HG03280 (cell line): ENCODE measurements at regions not wholly inside any gene's neighbourhood (a gene's known extent, or its start where the extent isn't known, plus 50 kb on each side); places are given as distances from the start of the nearest gene placed in this dataset.

Experiments used
- ATAC-seq: cut with Tn5 transposase; IDR thresholded peaks from one replicate; pipeline ENCODE4 v1.9.1; 2021; ENCODE audit warnings: mild to moderate bottlenecking, moderate library complexity; ENCODE audit not compliant: unreplicated experiment

- no peak for ATAC-seq
These were observed 445.3 kb upstream of the CCL2 start for GRCh38 chr17:33809748-33810147.

DNA sequence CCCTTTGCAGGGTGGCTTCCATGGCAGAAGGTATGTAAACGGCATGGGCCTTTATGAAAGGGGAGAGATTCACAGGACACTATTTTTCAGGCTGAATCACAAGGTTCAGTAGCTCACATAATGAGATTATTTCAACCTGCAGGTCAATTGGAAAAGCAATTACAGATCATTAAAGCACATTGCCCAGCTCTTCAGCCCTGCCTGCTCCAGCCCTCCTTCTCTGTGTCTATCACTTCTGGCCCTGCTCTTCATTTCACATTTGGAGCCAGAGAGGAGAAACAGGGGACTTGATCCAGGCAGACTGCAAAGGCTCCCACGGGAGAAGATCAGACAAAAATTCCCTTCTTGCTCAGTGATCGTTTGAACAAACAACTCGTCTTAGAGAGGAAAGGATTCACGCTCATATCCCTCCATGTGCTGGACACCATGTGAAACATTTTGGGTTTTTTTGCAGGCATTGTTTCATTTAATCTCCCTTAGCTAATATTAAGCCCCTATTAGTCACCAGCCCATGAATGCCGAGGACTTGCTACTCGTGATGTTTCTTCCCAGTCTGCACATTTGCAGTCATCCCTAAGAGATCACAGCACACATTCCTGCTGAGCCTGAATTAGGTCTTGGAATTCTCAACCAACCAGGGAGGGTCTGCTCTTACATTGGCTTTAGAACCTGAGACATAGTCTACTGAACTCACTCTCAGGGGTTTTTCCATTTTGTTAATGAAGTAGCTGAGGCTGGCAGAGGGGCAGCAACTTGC, 443.9 kb upstream of the CCL2 start:
- no peak for ATAC-seq

GRCh38 chr17:33811984-33812577, 443.0 kb upstream of the CCL2 start:
- no peak for ATAC-seq

DNA sequence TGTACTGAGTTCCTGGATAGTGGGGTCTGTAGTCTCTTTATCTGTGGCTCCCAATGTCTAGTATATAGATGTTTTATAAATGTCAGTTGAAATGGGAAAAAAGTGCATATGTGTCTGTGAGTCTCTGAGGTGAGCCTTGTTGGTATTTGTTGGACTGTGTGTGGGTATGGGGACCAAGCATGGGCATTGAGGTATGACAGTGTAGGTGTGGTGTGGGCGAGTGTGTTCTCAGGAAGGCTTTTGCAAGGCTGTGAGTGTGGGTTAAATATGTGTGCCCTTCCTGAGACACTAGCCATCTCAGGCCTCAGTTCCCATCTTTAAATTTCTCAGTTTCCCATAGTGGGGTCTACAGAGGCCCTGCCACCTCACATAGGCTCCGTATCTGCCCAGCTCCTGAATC, 440.2 kb upstream of the CCL2 start:
- no peak for ATAC-seq

DNA sequence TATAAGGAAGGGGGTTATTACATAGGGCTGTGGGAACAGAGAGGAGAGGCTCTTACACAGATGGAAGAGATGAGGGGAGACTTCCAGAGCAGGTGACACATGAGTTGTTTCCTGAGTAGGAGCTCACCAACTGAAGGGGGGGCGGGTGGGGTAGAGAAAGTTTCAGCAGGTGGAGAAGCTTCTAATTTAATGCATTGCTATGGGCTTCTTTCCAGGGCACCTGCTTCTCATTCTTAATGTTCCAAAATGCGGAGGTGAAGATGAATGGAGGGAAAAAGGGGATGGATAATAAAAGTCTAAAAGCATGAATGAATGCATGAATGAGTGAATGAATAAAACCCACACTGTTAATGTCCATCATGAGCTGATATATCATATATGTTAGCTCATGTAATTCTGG, 439.0 kb upstream of the CCL2 start:
- no peak for ATAC-seq

GRCh38 chr17:33816842-33817617, 438.1 kb upstream of the CCL2 start:
- no peak for ATAC-seq

GRCh38 chr17:33819539-33819938, 435.5 kb upstream of the CCL2 start:
- ATAC-seq: no peak

GRCh38 chr17:33832262-33832661, 422.8 kb upstream of the CCL2 start:
- no peak for ATAC-seq

- ATAC-seq: no peak
These were observed 417.8 kb upstream of the CCL2 start for GRCh38 chr17:33837281-33837680.

DNA sequence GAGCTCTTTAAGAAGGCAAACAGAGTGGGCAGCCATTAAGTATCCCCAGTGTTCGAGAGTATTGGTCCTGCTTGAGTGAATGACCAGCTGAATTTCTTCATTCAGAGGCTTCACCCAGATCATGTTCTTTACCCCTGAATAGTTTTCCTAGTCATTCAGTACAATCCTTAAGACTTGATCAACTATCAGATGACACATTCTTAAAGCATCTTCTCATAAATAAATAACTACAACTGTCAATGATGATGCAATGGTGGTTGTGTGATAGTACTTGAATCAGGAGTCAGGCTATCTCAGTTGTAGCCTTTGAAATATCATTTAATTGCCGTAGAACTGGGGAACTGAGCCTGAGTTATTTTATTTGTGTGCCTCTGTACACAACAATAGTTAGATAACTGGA, 416.8 kb upstream of the CCL2 start:
- ATAC-seq: no peak

DNA sequence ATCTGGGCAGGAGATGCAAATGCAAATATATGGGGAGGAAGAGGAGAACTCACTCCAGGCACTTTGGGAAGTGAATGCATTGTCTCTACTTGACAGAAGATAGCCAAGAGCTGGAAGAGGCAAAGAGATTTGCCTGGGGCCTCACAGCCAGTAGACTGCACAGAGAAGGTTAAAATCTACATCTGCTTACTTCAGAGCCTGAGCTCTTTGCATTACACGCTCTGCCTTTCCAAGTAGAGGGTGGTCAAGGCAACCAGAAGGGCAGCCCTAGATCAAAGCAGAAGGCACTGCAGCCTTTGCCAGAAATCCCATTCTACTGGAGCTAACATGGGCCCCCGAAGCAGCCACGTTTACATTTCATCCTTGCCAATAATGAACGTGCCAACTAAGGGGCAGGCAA, 407.2 kb upstream of the CCL2 start:
- no peak for ATAC-seq

DNA sequence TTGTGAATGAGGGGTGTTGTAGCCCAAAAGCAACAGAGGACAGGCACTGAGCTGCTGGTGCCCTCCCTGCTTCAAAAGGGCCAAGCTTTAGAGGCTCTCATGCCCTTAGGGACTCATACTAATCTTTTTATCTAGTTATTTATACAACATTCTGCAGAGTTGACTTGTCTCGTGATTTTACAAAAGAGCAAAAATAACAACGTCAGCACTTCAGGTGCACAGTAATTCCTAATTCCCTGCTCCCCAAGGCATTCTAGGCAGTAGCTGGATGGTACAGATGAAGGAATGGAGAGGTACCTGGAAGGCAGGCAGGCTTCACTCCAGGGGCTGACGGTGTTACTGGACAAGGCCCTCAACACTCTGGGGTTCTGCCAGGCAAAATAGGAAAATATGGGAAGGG, 406.7 kb upstream of the CCL2 start:
- no peak for ATAC-seq

GRCh38 chr17:33854596-33854995, 400.5 kb upstream of the CCL2 start:
- no peak for ATAC-seq

DNA sequence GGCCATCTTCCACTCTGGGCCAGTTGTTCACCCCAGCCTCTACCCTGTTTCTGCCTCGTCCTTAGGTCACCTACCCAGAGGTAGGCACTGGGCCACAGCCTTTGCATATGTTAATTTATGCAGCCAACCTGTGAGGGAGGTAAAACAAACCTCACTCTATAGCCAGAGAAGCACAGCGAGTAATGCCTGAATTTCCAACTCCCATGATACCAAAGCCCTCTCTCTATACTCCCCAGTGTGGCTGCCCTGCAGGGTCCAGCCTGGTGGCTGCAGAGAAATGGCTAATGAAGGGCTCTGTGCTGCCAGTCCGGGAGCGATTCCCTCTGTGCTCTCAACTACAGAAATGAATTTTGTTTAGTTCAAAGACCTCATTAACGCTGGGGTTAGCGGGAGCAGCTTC, 397.0 kb upstream of the CCL2 start:
- ATAC-seq: no peak

- ATAC-seq: no peak
These were observed 396.4 kb upstream of the CCL2 start for GRCh38 chr17:33858682-33859081.

DNA sequence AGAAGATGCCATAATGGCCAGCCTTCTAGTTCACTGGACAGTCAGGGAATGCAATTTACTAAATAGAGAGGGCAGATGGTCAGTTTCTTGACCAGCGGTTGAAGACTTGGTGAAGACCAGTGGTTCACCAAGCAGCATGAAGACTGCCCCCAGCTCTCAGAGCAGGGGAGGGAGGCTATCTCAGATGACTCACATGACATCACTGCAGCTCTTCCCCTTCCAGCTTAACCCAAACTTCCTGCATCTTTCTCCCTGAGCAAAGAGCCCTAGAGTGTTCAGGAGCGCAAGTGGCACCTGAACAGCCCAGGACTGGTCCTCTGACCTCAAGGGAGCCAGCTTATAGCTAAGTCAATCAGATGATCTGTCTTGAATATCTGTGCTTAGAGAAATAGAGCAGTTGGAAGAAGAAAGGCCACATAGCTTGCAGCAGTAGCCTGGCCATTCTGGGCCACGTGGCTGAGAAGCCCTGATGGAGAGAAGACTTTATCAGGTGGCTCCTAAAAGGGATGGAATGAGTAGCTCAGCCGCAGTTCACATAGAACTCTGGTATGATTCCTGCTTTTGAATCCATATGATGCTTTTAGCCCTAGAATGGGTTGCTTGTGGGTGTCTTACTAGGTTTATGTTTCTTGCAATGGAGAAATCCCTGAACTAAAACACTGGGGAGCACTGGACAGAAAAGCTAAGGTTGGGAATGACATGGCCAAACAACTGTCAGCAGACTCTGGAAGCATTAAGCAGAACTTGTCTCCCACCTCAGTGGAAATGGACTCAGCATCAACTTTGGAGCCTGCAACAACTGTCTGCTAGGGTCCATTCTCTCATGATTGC, 392.1 kb upstream of the CCL2 start:
- ATAC-seq: no peak

DNA sequence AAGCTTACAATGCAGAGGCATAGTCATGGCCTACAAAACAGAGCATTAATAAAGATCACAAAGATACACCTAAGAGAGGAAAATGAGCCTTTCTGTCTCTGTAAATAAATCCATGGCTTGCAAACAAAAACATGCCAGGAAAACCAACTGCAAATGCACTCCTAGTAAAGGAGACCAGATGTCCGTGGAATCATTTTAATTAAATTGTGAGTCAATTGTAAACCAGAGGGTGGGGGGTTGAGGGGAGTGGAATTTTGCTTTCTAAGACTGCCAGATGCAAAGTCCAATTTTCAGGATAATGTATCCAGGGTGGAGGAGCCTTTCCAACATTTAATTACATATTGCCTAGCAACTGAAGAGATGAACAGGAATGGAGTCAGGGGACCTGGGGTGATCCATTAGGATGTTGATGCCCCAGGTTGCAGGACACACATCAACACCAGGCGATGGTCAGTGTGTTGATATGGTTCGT, 390.3 kb upstream of the CCL2 start:
- ATAC-seq: no peak

- no peak for ATAC-seq
These were observed 386.2 kb upstream of the CCL2 start for GRCh38 chr17:33868899-33869298.

- no peak for ATAC-seq
These were observed 384.1 kb upstream of the CCL2 start for GRCh38 chr17:33870936-33871335.

DNA sequence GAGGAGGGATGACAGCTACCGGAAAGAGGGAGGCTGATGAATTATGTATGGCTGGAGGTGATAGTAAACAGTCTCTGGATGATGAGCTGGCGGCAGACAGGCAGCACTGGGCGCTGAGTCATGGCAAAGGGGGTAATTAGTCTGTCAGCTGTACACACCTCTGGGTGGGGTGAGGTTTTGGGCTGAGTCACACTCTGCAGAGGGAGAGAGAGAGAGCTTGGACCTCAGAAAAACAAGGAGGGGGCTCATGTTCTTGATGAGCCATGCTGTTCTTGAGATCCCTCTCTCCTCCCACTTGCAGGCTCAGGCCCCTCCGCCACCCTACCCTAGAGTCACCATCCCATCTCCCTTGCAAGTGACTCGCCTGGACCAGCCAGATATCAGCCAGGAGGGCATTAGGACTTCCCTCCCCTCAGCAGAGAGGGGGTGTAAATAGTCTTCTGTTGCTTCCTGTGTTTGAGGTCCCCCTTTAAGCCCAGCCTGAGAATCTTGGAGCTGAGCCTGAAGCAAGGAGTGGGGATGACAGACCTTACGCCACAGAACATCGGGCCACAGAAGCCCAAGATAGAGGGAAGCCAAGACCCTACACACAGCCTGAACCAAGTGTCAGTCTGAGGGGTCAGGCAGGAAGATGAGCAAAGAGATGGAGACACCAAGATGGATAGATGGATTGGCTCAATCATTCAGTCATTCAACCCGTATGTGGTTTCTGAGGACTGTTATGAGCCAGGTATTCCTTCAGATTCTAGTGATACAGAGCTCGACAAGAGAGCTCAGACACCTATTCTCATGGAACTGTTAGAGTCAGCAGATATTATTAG, 383.2 kb upstream of the CCL2 start:
- ATAC-seq: no peak
